Heart left ventricle (tissue), 16 donors: ENCODE measurements at regions not wholly inside any gene's neighbourhood (a gene's known extent, or its start where the extent isn't known, plus 50 kb on each side); places are given as distances from the start of the nearest gene placed in this dataset.
A peak's percentile ranks its signal among the peaks of the same experiment; 100 is the strongest.

Source experiments
- ATAC-seq, 4 donors: fragments of 200-7000 bp; cut with Tn5 transposase; one replicate each; pipeline ENCODE4 v1.9.1; 2020 to 2022; ENCODE audit warnings: moderate library complexity in 4 of 4, mild to moderate bottlenecking in 3 of 4, moderate number of reproducible peaks in 1 of 4
- DNase-seq, 5 donors: peaks; one replicate each; pipeline ENCODE4 v3.0.0-alpha.2; 2020
- H3K27ac ChIP-seq, 12 donors: fragments of 200-600 bp; sonication (generic) in 4 of 12; one replicate each; pipeline versions ENCODE4 v1.5.0 to v1.8.0; 2016 to 2022; ENCODE audit warnings: mild to moderate bottlenecking in 2 of 12
- H3K27me3 ChIP-seq, 9 donors: fragments of 200-600 bp; sonication (generic) in 2 of 9; one replicate each; pipeline versions ENCODE4 v1.5.1 to v1.8.0; 2016 to 2022; ENCODE audit warnings: mild to moderate bottlenecking in 3 of 9
- H3K36me3 ChIP-seq, 9 donors: fragments of 200-600 bp; sonication (generic) in 2 of 9; one replicate each; pipeline versions ENCODE4 v1.5.0 to v1.8.0; 2018 to 2022; ENCODE audit warnings: mild to moderate bottlenecking in 2 of 9
- H3K4me1 ChIP-seq, 12 donors: fragments of 200-600 bp; sonication (generic) in 4 of 12; one replicate each; pipeline versions ENCODE4 v1.5.0 to v1.8.0; 2016 to 2022; ENCODE audit warnings: mild to moderate bottlenecking in 3 of 12
- H3K4me3 ChIP-seq, 12 donors: fragments of 200-600 bp; sonication (generic) in 4 of 12; one replicate each; pipeline versions ENCODE4 v1.5.0 to v1.8.0; 2017 to 2022; ENCODE audit warnings: mild to moderate bottlenecking in 9 of 12, moderate library complexity in 4 of 12
- H3K9me3 ChIP-seq, 12 donors: fragments of 200-600 bp; sonication (generic) in 4 of 12; one replicate each; pipeline versions ENCODE4 v1.5.0 to v1.8.0; 2016 to 2022; ENCODE audit warnings: mild to moderate bottlenecking in 1 of 12
- CTCF ChIP-seq, 12 donors: fragments of 200-600 bp; sonication (generic) in 4 of 12; IDR thresholded peaks; one replicate each; pipeline versions ENCODE4 v1.5.0 to v1.8.0; 2018 to 2022; ENCODE audit warnings: antibody characterized with exemption in 12 of 12, mild to moderate bottlenecking in 5 of 12
- POLR2A ChIP-seq, 2 donors: fragments of 450-650 bp; IDR thresholded peaks; one replicate each; pipeline ENCODE4 v1.6.1; 2017; ENCODE audit warnings: antibody characterized with exemption in 2 of 2, mild to moderate bottlenecking in 2 of 2, moderate library complexity in 2 of 2
- WGBS, 4 donors: extraction: QIAGEN DNeasy Blood & Tissue Kit in 2 of 4; methylation state at CpG; one replicate each; pipeline versions ENCODE4 v1.1.5 to v1.1.7; 2013 to 2018; 5-methylcytosine and 5-hydroxymethylcytosine counted together
- intact Hi-C, 10 donors: fragments of 100-400 bp; cut with DNase I; formaldehyde crosslinking; loops; one replicate each; pipeline versions ENCODE4 v1.11.1 to v1.14.2; 2022
- donor health status: ischemic (EF 13 %, LVEDD 7.1; RV severe dilation, severe dysfunction).
- donor health status: healthy with polysubstance abuse.
- donor health status: DM: no; HTN: yes; CAD: no.
- donor health status: DM: no; HTN: no; CAD: no.
- donor health status: ischemic (EF 25% LVEDD 6.9; RV normal size, moderate dysfunction).
- donor health status: ischemic (EF 25% LVEDD 5.7; RV mildly dilated, moderate dysfunction).
- donor health status: healthy.
- donor health status: DM: yes; HTN: yes; CAD: no.
- donor health status: ischemic (EF 35%, LVEDD 5.7; RV mildly dilated, moderate dysfunction).
- donor health status: nonischemic (EF 11% LVEDD 7.7; RV severe dilation, severe dysfunction).
- donor health status: DM: yes; HTN: yes; CAD: no.
- donor health status: PGD.
- donor health status: ischemic (EF 29% LVEDD 5.4; RV normal size, mild dysfunction).
- donor health status: nonischemic (EF 23%, LVEDD 6.1; RV moderate dilation, normal function).

GRCh38 chr5:118614731-118615456 is 373.5 kb downstream of the DTWD2 start:
- no peak overlapping the region for H3K4me3 ChIP-seq
- WGBS, 4 donors: 67 to 74% (median 72%) methylated on average over 9 of the region's 9 CpGs
- no peaks in the 10 kb centered on the region for H3K9me3 ChIP-seq
- DNase-seq (no peak), ATAC-seq (no peak)
- no peaks in the 10 kb centered on the region for H3K27me3 ChIP-seq
- H3K4me1 ChIP-seq: no peaks in the 10 kb centered on the region
- intact Hi-C loops: no loop called here
- no peak overlapping the region for H3K27ac ChIP-seq
- H3K36me3 ChIP-seq: no peaks in the 10 kb centered on the region
- TF ChIP-seq POLR2A (IDR thresholded peaks at IDR 0.05) (no peak), CTCF (IDR thresholded peaks at IDR 0.05) (no peak)

- ATAC-seq (peak in 1 of 4 donors; percentile 20), DNase-seq (no peak)
- no peaks in the 10 kb centered on the region for H3K9me3 ChIP-seq
- H3K27me3 ChIP-seq: no peaks in the 10 kb centered on the region
- intact Hi-C loops: no loop called here
- H3K36me3 ChIP-seq: no peaks in the 10 kb centered on the region
- WGBS, 4 donors: 79 to 84% (median 82%) methylated on average over 5 of the region's 5 CpGs
- no peak overlapping the region for H3K27ac ChIP-seq
- H3K4me3 ChIP-seq: no peak overlapping the region
- no peaks in the 10 kb centered on the region for H3K4me1 ChIP-seq
- TF ChIP-seq CTCF (IDR thresholded peaks at IDR 0.05) (peak; percentile 31 to 61 (median 50)), POLR2A (IDR thresholded peaks at IDR 0.05) (no peak)
Observed at GRCh38 chr5:118611332-118611945, 376.9 kb downstream of the DTWD2 start.

- H3K36me3 ChIP-seq: no peaks in the 10 kb centered on the region
- no peak for TF ChIP-seq POLR2A (IDR thresholded peaks at IDR 0.05)
- TF ChIP-seq CTCF (IDR thresholded peaks at IDR 0.05): no peak
- H3K9me3 ChIP-seq: no peaks in the 10 kb centered on the region
- DNase-seq (no peak), ATAC-seq (no peak)
- no peak overlapping the region for H3K4me3 ChIP-seq
- 79 to 88% (median 80%) methylated on average over 7 of the region's 7 CpGs for WGBS, 4 donors
- H3K4me1 ChIP-seq: no peaks in the 10 kb centered on the region
- no peaks in the 10 kb centered on the region for H3K27me3 ChIP-seq
- H3K27ac ChIP-seq: no peak overlapping the region
- intact Hi-C loops: no loop called here
Observed at GRCh38 chr5:118606940-118607339, 381.4 kb downstream of the DTWD2 start.

- no peak for TF ChIP-seq CTCF (IDR thresholded peaks at IDR 0.05)
- TF ChIP-seq POLR2A (IDR thresholded peaks at IDR 0.05): no peak
- Histone ChIP-seq H3K4me3 (no peak overlapping the region), H3K4me1 (no peaks in the 10 kb centered on the region), H3K27ac (no peak overlapping the region), H3K27me3 (no peaks in the 10 kb centered on the region), H3K36me3 (no peaks in the 10 kb centered on the region), H3K9me3 (no peaks in the 10 kb centered on the region)
- intact Hi-C loops: no loop called here
- ATAC-seq: no peak
- WGBS, 4 donors: 87 to 96% (median 92%) methylated on average over 3 of the region's 3 CpGs
- no peak for DNase-seq
Observed at GRCh38 chr5:118605761-118606160, 382.6 kb downstream of the DTWD2 start.
